T-helper 2 cell treated with Interferon-gamma antibody and Interleukin-4, amounts not matched to agents 100 ng/mL and 5 ng/mL, for 36 hours (primary cell): ENCODE measurements at regions not wholly inside any gene's neighbourhood (a gene's known extent, or its start where the extent isn't known, plus 50 kb on each side); places are given as distances from the start of the nearest gene placed in this dataset.

Experiments
- intact Hi-C: fragments of 100-400 bp; cut with micrococcal nuclease; formaldehyde crosslinking; loops from one replicate; pipeline ENCODE4 v1.15.1; 2023

DNA sequence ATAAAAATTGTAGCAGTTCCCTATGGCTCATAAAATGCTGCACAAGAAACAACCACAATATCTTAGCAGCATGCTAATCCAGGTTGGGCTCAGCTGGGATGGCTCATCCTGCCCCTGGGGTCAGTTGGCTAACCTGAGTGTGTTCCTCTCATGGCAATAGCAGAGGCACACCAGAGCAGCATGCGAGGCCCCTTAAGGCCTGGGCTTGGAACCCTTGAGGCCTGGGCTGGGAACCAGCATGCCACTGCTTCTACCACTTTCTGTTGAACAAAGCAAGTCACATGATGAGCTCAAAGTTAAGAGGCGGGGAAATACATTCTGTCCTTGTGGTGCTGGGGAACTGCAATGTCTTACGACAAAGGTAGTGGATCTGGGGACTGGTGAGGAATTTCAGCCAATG is 154.4 kb upstream of the FOXF1 start:
- intact Hi-C loops, result no loop called here

DNA sequence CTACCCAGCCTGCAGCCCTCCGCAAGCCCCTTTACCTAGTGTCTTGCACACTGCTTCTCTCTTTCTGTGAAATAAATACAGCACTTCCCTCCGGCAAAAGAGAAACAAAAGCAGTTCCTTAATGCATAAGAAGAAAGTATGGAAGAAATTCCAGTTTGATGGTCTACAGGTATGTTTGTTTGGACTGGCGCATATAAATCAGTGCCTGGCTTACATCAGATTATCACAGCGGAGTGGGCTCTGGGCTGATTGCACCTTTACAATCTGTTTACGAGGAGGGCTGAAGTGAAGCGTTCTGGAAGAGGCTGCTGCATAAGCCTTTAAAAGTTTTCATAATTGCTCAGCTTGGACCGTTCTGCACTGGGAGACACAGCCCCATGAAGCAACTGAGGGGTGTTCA is 153.5 kb upstream of the FOXF1 start:
- intact Hi-C loops, result no loop called here

DNA sequence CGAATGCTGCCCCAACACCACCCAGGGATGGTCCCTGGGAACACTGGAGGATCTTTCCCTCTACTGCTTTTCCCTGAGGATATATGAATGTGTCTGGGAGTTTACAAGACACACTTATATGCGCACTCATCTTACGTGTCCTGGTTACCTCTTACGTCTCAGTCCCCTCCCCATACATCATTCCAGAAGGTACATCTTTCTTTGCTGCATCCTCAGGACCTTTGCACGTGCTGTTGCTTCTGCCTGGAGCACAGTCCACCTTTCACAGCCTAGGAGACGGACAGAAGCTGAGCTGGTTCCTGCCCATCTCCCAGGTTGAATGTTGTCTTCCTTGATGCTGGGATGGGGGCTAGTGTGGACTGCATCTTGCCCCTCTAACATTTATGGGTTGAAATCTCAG is 153.0 kb upstream of the FOXF1 start:
- intact Hi-C loops, result no loop called here

DNA sequence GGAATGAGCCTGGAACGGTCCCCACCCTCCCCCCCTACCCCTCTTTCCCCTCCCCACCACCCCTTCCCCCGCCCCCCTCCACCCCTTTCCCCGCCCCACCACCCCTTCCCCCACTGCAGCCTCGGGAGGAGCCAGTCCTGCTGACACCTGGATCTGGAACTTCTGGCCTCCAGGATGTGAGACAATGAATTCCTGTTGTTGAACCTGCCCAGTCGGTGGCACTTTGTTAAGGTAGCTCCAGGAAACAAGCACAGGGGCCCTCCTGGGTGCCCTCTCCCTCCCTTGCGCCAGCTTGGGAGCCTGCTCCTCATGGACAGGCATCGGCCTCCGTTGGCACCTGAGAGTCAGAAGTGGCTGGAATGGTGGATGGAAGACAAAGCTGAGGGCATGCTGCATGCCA is 152.4 kb upstream of the FOXF1 start:
- intact Hi-C loops, result no loop called here

DNA sequence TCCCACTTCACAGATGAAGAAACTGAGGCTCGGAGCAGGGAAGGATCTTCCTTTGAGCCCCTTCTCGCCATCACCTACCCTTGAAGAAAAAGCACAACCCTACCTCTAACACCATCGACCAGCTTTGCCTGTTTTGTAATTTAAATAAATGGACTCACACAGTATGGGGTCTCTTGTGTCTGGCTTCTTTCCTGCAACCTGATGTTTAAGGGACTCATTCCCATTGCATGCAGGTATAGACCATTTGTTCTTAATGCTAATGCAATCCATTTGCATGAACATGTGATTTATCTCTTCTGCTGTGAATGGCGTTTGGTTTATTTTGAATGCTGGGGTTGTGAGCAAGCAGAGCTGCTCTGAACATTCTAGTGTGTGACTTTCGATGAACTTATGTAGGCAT is 150.8 kb upstream of the FOXF1 start:
- intact Hi-C loops, result no loop called here

DNA sequence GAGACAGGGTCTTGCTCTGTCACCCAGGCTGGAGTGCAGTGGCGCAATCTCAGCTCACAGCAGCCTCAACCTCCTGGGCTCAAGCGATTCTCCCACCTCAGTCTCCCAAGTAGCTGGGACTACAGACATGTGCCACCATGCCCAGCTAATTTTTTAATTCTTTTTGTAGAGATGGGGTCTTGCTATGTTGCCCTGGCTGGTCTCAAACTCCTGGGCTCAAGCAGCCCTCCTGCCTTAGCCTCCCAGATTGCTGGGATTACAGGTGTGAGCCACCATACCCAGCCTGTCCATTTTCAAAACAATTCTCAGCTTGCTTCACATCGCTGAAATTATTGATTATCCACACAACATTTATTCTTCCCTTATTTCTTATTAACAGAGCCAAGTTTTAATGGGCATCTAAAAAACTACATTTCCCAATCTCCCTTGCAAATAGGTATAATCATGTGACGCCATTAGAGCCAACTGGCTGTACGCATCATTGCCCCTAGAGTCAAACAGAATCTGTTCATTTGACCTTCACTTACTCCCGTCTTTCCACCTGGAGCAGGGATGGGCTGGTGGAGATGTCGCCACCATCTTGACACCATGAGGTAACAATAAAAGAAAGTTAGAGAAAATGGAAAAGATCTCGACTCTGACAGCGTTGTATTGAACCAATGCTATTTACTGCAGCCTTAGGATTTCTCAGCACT is 148.0 kb upstream of the FOXF1 start:
- intact Hi-C loops, result no loop called here

DNA sequence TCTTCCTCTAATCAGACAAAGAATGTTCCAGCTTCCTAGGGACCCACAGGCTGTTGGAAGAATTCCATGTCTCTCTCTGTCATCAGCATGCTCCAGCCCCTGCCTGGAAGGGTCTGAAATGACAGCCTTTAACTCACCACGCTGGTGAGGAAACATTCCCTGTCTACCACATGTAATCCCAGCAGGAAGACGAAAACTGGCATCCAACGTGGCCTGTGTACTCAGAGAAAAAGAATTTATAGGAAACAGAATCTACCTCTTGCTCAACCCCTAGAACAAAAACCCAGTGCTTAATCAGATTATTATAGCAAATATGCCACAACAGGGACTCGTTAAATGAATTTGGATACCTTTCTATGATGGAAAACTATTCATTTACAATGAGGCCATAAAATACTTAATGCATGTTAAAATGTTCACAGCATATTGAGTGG is 147.3 kb upstream of the FOXF1 start:
- intact Hi-C loops, result no loop called here

DNA sequence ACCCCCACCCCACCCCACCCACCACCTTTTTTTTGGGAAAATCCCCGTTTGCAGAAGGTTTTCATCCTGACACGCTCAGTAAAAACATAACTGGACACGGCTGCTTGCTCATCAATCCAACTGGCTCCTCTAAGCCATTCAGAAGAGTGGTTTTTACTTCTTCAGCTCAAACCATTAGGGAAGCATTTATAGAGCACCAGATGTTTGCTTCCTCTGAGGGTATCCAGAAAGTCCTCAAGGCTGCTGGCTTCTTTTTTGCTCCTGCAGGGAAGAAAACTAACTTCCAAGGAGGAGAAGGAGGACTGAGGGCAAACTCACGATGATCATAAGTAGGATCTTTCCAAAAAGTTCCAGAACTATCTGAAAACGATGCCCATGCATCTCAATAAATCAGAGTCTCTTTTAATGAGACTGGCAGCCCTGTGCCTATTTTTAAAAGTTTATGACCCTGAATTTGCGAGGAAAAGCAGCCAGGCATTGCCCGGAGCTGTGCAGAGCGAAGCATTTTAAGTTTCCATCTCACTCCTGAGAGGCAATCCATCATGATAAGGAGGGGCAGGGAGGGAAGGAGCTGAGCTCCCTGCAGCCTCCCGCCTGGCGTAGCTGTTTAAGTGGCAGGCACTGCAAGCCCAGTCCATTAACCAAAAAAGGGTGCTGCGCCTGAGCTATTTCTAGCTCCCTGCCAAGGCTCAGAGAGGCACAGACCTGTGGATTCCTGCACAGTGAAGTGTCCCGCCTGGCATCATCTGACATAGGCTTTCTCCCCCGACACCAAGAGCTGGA is 146.3 kb upstream of the FOXF1 start:
- intact Hi-C loops, result no loop called here

DNA sequence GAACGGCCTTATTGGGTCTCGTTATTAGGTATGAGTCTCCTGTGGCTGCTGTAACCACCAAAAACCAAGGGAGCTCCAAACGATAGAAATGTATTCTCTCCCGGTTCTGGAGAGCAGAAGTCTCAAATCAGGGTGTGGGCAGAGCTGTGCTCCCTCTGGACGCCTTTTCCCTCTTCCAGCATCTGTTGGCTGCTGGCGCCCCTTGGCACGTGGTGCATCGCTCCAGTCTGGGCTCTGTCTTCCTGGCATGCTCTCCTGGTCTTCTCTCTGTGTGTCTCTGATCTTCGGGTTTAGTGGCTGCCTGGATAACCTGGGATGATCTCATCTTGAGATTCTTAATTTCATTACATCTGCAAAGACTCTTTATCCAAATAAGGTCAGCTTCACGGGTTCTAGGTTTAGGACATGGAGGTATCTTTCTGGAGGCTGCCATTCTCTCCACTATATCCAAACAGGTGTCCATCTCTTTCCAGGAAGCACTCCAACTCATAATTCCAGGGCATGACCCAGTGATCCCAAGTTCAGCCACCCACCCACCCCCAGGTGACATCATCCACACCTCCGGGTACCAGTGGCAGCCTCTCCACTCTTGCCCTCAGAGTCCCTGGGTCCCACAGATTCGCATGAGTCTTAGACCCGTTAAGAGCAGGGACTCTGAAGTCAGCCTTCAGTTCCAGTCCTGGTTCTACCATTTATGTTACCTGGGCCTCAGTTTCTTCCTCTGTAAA is 145.5 kb upstream of the FOXF1 start:
- intact Hi-C loops, result no loop called here

DNA sequence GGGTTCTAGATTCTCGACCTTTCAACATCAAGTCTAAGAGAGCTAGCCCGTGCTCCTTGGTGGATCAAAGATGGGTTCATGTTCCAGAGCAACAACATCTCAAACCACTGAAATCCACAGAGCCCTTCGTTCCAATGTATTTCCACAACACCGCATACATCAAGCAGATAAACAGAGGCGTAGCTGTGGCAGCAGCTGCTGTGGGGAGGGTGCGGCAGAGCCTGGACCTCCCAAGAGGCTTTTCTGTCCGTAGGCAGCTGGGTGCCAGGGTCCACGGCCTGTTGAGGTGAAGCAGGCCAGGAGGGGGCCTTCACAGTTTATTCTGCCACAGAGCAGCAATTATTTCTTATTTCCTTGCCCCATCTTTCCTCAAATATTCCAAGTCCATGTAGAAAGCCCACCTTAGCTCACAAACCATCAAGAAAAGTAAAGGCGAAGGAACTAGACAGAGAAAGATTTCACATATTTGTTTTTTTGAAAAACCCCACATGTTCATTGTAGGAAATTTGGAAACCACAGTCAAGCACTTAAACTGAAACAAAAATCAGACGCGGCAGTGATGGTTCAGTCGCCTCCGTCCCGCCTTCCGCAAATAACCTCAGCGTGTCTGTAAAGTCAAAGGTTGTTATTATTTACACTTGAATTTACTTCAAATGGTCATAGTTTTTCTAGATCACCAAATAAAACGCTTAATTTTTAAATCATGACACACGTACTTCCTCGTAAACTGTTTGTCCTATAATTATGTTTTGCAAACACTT is 144.6 kb upstream of the FOXF1 start:
- intact Hi-C loops, result no loop called here

DNA sequence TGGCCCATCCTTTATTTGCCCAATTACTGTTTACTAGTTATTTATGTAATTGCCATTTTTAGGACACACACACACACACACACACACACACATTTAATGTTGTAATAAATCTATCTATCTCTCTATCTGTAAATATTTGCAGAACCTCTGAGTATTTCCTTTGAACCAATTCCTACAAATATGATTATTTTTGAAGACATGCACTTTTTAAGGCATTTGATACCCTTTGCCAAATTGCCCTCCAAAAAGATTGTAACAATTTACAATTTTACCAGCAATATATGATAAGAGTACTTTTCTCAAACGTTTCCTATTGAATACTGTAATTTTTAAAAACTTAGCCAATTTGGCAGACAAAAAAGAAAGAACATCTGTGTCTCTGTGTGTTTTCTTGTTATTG is 143.8 kb upstream of the FOXF1 start:
- intact Hi-C loops, result no loop called here

DNA sequence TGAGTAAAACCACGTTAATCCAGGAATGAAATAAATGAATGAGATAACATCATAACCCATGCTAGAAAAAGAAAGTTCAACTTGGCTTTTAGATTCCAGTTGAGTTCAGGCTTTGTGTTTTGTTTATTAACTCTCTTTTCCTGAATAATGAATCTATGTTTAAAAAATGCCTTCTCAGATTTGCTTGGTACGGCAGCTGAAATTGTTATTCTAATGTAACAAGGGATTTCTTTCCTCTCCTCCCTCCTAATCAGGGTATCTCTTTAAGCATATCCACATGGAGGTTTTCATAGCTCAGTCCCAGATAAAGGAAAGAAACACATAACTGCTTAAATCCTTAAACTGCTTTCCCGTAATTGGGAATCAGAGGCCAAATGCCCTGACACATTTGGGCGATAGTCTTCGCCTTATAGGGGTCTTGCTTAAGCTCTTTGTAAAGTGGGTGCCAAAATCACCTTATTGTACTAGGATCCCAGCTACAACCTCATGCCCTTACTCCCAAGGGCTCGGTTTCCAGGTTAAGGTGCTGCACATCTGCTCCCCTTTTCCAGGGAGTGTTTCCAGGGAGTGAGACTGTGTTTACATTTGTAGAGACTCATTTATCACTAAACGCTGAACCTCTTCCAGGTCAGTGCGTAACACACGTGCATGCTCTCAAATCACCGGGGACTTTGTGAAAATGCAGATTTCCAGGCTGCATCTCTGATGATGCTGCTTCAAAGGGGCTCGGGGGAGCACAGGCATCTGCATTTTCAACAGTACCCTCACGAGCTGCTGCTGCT is 142.8 kb upstream of the FOXF1 start:
- intact Hi-C loops, result no loop called here

DNA sequence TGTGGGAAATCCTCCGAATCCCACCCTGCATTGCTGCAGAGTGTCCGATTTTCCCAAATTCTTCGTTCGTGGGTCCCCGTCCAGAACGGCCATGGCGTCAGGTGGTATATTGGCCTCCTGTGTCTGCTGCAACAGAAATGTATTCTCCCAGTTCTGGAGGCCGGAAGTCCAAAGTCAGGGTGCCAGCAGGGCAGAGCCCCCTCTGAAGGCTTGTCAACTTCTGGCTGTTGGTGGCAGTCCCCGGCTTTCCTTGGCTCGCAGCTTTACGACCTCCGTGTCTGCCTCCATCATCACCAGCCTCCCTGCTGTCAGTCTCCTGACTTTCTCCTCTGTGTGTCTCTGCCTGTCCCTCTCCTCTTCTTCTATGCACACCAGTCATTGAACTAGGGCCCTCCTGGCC is 142.1 kb upstream of the FOXF1 start:
- intact Hi-C loops, result no loop called here

DNA sequence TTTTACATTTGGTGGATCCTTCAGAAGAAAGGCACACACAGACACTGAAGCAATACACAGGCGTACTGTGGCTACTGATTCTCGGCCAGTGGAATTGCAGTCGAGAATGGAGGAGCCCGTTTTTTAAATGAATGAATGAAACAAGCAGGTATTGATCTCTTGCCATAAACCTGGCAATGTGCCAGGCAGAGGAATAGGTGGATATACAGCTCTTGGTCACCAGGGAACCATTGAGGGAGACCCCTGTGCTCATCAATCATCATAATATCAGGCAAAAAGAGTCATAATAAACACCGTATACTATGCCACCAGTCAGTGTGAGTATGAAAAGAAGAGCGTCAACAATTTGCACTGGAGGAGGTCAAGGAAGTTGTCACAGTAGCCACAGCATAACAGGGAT is 140.3 kb upstream of the FOXF1 start:
- intact Hi-C loops, result no loop called here

DNA sequence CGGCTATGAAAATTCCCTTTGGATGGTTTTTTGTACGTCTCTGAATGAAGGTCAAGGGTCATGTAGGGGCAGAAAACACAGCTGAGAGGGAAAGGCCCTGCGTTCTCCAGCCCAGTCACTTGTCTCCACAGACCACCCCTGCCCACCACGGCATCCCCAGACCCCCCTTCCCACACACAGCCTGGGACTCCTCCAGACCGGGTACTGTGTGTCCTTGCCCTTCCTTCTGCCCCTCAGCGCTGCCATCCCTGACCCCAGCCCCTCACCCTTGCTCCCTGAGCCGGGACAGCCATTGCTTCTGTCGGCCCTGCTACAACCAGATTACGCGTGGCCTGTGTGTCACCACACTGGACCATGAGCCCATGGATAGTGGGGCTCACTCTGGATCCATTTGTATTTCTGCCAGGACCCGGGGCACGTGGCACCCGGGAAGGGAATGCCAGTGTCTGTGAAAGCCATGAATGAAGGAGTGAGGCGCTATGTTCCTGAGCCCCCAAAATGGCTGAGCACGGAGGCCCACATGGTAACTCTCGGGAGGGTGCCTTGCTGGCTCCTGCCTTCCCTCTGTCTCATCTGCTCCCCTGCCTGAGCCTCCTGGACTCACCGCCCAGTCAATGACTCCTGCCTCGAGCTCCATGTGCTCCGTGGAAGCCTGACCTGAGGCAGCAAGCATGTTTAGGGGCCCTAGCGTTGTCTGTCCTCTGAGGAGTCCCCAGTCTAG is 139.1 kb upstream of the FOXF1 start:
- intact Hi-C loops, result no loop called here

DNA sequence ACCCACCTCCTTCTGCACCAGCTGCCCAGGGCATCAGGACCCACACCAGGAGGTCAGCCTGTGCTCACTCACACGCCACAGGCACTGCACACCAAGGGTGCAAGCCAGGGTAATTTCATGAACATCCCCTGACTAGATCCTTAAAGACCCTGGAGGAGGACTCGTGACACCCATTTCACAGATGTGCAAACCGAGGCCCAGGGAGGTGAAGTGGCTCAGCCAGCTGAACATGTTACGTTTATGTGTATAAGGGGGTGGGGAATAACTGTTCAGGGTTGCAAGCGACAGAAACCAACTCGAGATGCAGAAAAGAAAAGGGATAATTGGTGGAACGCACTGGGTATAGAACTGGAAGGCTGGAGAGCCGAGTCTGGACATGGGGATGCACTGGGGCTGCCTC is 138.1 kb upstream of the FOXF1 start:
- intact Hi-C loops, result no loop called here

DNA sequence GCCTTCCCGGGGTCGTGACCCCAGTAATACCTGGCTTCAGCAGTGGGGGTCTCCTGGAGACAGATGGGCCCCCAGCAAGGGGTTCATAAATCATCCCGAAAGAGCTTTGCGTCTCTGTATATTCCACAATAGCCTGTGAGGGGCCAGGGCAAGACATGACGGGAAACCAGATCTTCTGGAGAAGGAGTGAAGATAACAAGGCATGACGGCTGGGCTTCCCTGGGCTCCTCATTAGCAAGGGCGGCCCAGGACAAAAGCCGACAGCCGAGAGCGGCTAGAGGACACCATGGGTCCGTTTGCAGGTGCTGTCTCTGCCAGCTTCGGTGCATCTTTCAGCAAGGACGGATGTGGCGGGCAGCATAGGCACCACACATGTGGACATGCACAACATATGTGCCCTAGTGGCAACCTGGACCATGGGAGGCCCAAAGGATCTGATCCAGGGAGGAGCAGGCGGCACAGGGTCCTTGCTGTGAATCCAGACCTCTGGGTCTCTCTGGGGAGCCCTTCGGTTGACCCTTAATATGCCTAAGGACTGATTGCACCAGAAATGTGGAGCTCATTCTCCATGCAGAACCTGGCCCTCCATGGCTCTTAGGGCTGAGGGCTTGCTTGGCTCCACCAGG is 136.9 kb upstream of the FOXF1 start:
- intact Hi-C loops, result no loop called here

DNA sequence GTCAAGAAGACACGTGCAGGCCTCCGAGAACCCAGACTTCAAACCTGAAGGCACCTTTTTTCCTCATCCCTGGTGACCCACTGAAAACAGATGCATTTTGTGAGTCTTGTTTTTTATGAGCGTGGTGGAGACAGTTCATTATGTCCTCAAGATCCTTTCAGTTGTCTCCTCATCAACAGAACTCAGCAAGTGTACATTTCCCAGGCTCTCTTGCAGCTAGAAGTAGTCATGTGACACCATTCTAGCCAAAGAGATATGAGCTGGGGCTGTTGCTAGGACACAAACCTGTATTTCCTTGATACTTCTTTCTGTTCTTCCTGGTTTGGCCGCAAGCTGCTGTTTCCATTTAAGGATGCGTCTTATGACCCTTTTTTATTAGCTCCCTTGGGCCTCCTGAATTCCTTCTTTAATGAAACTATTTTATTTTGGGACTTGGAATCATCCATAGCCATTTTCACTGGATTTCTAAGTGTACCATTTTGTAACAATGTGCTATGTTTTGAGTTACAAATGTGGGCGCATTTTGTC is 135.7 kb upstream of the FOXF1 start:
- intact Hi-C loops, result no loop called here

DNA sequence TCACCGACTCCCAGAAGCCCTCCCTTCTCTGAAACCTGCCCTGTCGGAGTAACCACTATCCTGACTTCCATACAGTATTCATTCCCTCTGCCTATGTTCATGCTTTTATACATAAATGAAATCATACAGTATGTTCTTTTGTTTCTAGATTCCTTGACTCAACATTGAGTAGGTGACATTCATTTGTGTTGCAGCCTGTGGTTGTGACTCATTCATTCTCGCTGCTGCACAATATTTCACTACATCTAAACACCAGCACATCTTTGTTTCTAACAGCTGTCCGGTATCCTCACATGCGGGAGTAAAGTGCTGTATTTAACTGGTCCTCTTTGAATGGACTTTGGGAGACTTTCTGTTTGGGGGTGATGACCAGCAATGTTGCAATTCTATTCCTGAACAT is 135.0 kb upstream of the FOXF1 start:
- intact Hi-C loops, result no loop called here

DNA sequence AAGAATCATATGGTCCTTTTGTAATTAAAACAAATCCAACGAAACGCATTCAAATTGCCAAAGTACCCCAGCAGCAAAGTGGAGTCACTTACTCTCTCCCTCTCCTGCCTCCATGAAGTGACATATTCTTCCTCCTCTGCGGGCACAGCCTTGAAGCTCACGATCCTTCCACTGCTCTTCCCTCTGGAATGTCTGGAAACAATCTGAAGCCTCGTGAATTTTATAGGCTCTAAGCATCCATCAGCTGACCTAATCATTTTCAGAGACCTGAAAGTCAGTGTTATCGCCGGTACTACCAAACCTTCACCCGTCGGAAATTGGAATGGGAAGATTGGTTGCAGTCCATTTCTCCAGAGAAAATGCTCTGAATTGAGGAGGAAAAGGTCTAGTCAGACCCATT is 134.5 kb upstream of the FOXF1 start:
- intact Hi-C loops, result no loop called here
